Mammary epithelial cell (primary cell): ENCODE measurements at regions not wholly inside any gene's neighbourhood (a gene's known extent, or its start where the extent isn't known, plus 50 kb on each side); places are given as distances from the start of the nearest gene placed in this dataset.

Source experiments
- CTCF ChIP-seq, 2 donors: IDR thresholded peaks in 1 of 2; conservative IDR thresholded peaks in 1 of 2; 2 replicates each; pipeline ENCODE4 v1.5.1; 2011 to 2012; ENCODE audit warnings: inconsistent platforms in 2 of 2, low read length in 2 of 2, mild to moderate bottlenecking in 2 of 2, control low read depth in 1 of 2, low read depth in 1 of 2; ENCODE audit not compliant: insufficient read depth in 1 of 2; ENCODE audit errors: extremely low read depth in 1 of 2
- EZH2 ChIP-seq: IDR thresholded peaks from 2 replicates; pipeline ENCODE4 v1.6.1; 2012; ENCODE audit warnings: low read length, inconsistent platforms, borderline replicate concordance

GRCh38 chr5:7320701-7321301, 75.1 kb upstream of the ADCY2 start:
- TF ChIP-seq CTCF (conservative IDR thresholded peaks at IDR 0.05 in 1 of 2, IDR thresholded peaks at IDR 0.05 in 1 of 2; ENCODE audit: extremely low read depth in 1 of 2, insufficient read depth in 1 of 2, low read depth in 1 of 2, low read length in 2 of 2) (no peak), EZH2 (no peak)
